Endodermal cell (in vitro differentiated cells): ENCODE measurements at regions not wholly inside any gene's neighbourhood (a gene's known extent, or its start where the extent isn't known, plus 50 kb on each side); places are given as distances from the start of the nearest gene placed in this dataset.

Experiments
- DNase-seq: peaks from one replicate; pipeline ENCODE4 v3.0.0-alpha.2; 2017
- H3K27ac ChIP-seq: 2 replicates; pipeline ENCODE4 v1.5.1; 2013; ENCODE audit warnings: mild to moderate bottlenecking, low read depth, low read length, moderate library complexity
- H3K27me3 ChIP-seq: 2 replicates; pipeline ENCODE4 v1.6.1; 2013; ENCODE audit warnings: mild to moderate bottlenecking, low read length, moderate library complexity; ENCODE audit not compliant: insufficient read depth, control insufficient read depth, poor library complexity, severe bottlenecking
- H3K36me3 ChIP-seq: 2 replicates; pipeline ENCODE4 v1.7.0; 2013; ENCODE audit warnings: mild to moderate bottlenecking, low read length, moderate library complexity; ENCODE audit not compliant: control insufficient read depth, insufficient read depth
- H3K4me1 ChIP-seq: one replicate; pipeline ENCODE4 v1.7.0; 2013; ENCODE audit warnings: low read length; ENCODE audit not compliant: control insufficient read depth, insufficient read depth
- H3K4me3 ChIP-seq: 2 replicates; pipeline ENCODE4 v1.5.1; 2013; ENCODE audit warnings: mild to moderate bottlenecking, low read length, moderate library complexity
- H3K9ac ChIP-seq: 2 replicates; pipeline ENCODE4 v1.6.1; 2013; ENCODE audit warnings: mild to moderate bottlenecking, low read length, moderate library complexity; ENCODE audit not compliant: poor library complexity, severe bottlenecking; ENCODE audit errors: extremely low read depth
- H3K9me3 ChIP-seq: 2 replicates; pipeline ENCODE4 v1.6.1; 2013; ENCODE audit warnings: mild to moderate bottlenecking, low read length, moderate library complexity; ENCODE audit not compliant: control insufficient read depth
- H3K27ac Mint-ChIP-seq: 2 replicates; pipeline ENCODE4 v1.8.0; 2020; ENCODE audit warnings: mixed read lengths
- H3K27me3 Mint-ChIP-seq: 2 replicates; pipeline ENCODE4 v1.8.0; 2021; ENCODE audit warnings: mild to moderate bottlenecking, mixed read lengths; ENCODE audit not compliant: insufficient read depth
- H3K36me3 Mint-ChIP-seq: 2 replicates; pipeline ENCODE4 v1.8.0; 2020; ENCODE audit warnings: low read depth, mixed read lengths
- H3K4me1 Mint-ChIP-seq: 2 replicates; pipeline ENCODE4 v1.8.0; 2020; ENCODE audit warnings: mixed read lengths
- H3K4me3 Mint-ChIP-seq: 2 replicates; pipeline ENCODE4 v1.8.0; 2020; ENCODE audit warnings: mild to moderate bottlenecking, moderate library complexity, mixed read lengths
- H3K9me3 Mint-ChIP-seq: 2 replicates; pipeline ENCODE4 v1.8.0; 2020; ENCODE audit warnings: mild to moderate bottlenecking, mixed read lengths
- WGBS, 2 experiments: methylation state at CpG; one replicate each; pipeline versions ENCODE4 v1.1.5 to v1.1.7; 2013; ENCODE audit warnings: missing lambda C conversion rate in 2 of 2, mixed read lengths in 1 of 2; ENCODE audit not compliant: insufficient coverage in 1 of 2, insufficient read length in 1 of 2; 5-methylcytosine and 5-hydroxymethylcytosine counted together
- TF ChIP-seq, protein P1 (sequence below): fragments of 200-600 bp; sonication (generic); conservative IDR thresholded peaks from 2 replicates; pipeline ENCODE4 v1.5.0; 2021; ENCODE audit warnings: antibody characterized with exemption, mild to moderate bottlenecking

DNA sequence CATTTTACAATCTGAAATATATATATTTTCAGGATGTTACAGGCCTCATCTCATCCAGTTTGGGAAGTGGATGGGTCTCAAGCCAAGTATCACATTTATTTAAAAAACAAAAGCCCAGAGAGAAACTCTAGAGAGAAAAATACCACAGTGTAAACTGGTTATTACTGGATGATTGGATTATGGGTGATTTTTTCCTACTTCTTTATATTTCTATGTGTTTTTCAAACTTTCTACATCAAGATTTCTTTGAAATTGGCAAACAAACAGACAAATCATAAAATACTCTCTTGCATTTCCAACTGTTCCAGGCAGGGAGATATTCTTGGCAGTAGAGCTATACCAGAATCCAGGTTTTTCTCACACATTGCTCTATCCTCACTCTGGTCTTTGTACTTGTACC lies 116.0 kb upstream of the SMIM23 start:
- Mint-ChIP-seq H3K36me3 (peaks cover 3% of the 10 kb centered on the region), H3K4me1 (peaks cover 15% of the 10 kb centered on the region), H3K9me3 (peaks cover 9% of the 10 kb centered on the region), H3K27ac (no peak overlapping the region), H3K4me3 (no peak overlapping the region), H3K27me3 (no peaks in the 10 kb centered on the region)
- Histone ChIP-seq H3K4me3 (no peak overlapping the region), H3K9ac (no peak overlapping the region), H3K36me3 (no peaks in the 10 kb centered on the region), H3K27me3 (no peaks in the 10 kb centered on the region), H3K4me1 (no peaks in the 10 kb centered on the region), H3K27ac (no peak overlapping the region), H3K9me3 (peaks cover 10% of the 10 kb centered on the region)
- TF ChIP-seq, protein P1, sequence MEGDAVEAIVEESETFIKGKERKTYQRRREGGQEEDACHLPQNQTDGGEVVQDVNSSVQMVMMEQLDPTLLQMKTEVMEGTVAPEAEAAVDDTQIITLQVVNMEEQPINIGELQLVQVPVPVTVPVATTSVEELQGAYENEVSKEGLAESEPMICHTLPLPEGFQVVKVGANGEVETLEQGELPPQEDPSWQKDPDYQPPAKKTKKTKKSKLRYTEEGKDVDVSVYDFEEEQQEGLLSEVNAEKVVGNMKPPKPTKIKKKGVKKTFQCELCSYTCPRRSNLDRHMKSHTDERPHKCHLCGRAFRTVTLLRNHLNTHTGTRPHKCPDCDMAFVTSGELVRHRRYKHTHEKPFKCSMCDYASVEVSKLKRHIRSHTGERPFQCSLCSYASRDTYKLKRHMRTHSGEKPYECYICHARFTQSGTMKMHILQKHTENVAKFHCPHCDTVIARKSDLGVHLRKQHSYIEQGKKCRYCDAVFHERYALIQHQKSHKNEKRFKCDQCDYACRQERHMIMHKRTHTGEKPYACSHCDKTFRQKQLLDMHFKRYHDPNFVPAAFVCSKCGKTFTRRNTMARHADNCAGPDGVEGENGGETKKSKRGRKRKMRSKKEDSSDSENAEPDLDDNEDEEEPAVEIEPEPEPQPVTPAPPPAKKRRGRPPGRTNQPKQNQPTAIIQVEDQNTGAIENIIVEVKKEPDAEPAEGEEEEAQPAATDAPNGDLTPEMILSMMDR, result no peak
- DNase-seq, result no peak

DNA sequence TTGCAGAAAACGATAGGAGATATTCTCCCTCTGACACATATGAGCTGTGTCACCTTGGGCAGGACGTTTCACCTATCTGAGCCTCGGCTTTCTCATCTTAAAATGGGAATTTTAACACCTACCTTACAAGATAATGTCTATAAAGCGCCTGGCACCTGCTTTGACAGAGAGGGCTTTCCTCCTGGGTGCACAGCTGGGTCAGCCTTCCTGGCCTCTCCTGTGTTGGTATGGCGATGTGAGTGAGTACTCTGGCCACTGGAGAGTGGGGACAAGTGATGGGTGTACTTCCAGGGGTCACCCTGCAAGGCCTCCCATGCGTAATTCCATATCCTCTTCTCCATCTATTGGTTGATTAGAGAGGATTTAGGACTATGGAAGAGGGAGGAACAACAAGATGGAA lies 113.1 kb upstream of the SMIM23 start:
- WGBS, 2 experiments, result 90 to 100% methylated on average over 5 to 6 of the region's 6 CpGs
- Histone ChIP-seq H3K4me1 (peaks cover 4% of the 10 kb centered on the region), H3K27me3 (no peaks in the 10 kb centered on the region), H3K27ac (no peak overlapping the region), H3K9ac (no peak overlapping the region), H3K36me3 (no peaks in the 10 kb centered on the region), H3K9me3 (peaks cover 10% of the 10 kb centered on the region), H3K4me3 (no peak overlapping the region)
- Mint-ChIP-seq H3K36me3 (peaks cover 3% of the 10 kb centered on the region), H3K4me3 (no peak overlapping the region), H3K27ac (no peak overlapping the region), H3K27me3 (peaks cover 5% of the 10 kb centered on the region), H3K4me1 (peaks cover 24% of the 10 kb centered on the region), H3K9me3 (peaks cover 9% of the 10 kb centered on the region)
- TF ChIP-seq, protein P1, result no peak
- DNase-seq, result peak; percentile 25

- no peak overlapping the region for H3K4me3 Mint-ChIP-seq
- no peak overlapping the region for H3K27ac ChIP-seq
- H3K27me3 Mint-ChIP-seq, result peaks cover 5% of the 10 kb centered on the region
- no peak for DNase-seq
- peaks cover 4% of the 10 kb centered on the region for H3K4me1 ChIP-seq
- no peak overlapping the region for H3K27ac Mint-ChIP-seq
- H3K9me3 Mint-ChIP-seq, result peaks cover 9% of the 10 kb centered on the region
- H3K27me3 ChIP-seq, result no peaks in the 10 kb centered on the region
- H3K4me3 ChIP-seq, result no peak overlapping the region
- TF ChIP-seq, protein P1, result no peak
- peaks cover 10% of the 10 kb centered on the region for H3K9me3 ChIP-seq
- 92 to 100% methylated on average over 1 of the region's 1 CpG for WGBS, 2 experiments
- H3K9ac ChIP-seq, result no peak overlapping the region
- H3K36me3 Mint-ChIP-seq, result peaks cover 3% of the 10 kb centered on the region
- H3K4me1 Mint-ChIP-seq, result peaks cover 22% of the 10 kb centered on the region
- H3K36me3 ChIP-seq, result no peaks in the 10 kb centered on the region
Measured at GRCh38 chr5:171673328-171673727, 112.3 kb upstream of the SMIM23 start.
